ENCODE measurements at regions not wholly inside any gene's neighbourhood (a gene's known extent, or its start where the extent isn't known, plus 50 kb on each side); places are given as distances from the start of the nearest gene placed in this dataset.

DNA sequence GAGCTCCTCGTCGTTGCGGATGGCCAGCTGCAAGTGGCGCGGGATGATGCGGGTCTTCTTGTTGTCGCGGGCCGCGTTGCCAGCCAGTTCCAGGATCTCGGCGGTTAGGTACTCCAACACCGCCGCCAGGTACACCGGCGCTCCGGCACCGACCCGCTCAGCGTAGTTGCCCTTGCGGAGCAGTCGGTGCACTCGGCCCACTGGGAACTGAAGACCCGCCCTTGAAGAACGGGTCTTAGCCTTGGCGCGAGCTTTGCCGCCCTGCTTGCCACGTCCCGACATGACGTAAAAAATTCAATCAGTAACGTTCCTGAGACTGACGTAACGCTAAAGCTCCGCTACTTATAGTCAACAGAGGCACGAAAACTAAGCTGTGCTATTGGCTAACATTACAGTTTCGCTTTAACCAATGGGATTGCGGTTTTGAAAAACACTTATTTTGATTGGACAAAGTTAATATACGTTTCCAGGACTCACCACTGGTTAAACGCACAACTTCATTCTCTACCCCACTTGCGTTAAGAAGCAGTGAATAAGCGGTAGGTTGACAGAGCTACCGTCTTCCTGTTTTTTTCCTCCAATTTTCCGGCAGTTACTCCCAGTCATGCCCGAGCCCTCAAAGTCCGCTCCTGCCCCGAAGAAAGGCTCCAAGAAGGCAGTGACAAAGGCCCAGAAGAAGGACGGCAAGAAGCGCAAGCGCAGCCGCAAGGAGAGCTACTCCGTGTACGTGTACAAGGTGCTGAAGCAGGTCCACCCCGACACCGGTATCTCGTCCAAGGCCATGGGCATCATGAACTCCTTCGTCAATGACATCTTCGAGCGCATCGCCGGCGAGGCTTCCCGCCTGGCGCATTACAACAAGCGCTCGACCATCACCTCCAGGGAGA, 73.9 kb downstream of the OR2B2 start (continued):
- TF ChIP-seq, protein P1, sequence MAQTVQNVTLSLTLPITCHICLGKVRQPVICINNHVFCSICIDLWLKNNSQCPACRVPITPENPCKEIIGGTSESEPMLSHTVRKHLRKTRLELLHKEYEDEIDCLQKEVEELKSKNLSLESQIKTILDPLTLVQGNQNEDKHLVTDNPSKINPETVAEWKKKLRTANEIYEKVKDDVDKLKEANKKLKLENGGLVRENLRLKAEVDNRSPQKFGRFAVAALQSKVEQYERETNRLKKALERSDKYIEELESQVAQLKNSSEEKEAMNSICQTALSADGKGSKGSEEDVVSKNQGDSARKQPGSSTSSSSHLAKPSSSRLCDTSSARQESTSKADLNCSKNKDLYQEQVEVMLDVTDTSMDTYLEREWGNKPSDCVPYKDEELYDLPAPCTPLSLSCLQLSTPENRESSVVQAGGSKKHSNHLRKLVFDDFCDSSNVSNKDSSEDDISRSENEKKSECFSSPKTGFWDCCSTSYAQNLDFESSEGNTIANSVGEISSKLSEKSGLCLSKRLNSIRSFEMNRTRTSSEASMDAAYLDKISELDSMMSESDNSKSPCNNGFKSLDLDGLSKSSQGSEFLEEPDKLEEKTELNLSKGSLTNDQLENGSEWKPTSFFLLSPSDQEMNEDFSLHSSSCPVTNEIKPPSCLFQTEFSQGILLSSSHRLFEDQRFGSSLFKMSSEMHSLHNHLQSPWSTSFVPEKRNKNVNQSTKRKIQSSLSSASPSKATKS (CRISPR knock-in tag; IDR thresholded peaks at IDR 0.05): no peak
- peak; percentile 36; the same call in 1 of the 2 replicates for TF ChIP-seq ZBTB1 (CRISPR knock-in tag; IDR thresholded peaks at IDR 0.05; ENCODE audit: borderline replicate concordance)
- no peak; the same call in 1 of the 2 replicates for TF ChIP-seq ZNF749 (CRISPR knock-in tag; IDR thresholded peaks at IDR 0.05; ENCODE audit: borderline replicate concordance)
- peak; percentile 58 for TF ChIP-seq TGIF2 (CRISPR knock-in tag; IDR thresholded peaks at IDR 0.05)
- peak; percentile 43; the same call in 1 of the 2 replicates for TF ChIP-seq RNF2 (conservative IDR thresholded peaks at IDR 0.05; ENCODE audit: low read depth)
- TF ChIP-seq PCBP2 (optimal IDR thresholded peaks at IDR 0.05; ENCODE audit: low read depth, low read length, poor library complexity, severe bottlenecking): no peak
- peak; percentile 68; the same call in 1 of the 2 replicates for TF ChIP-seq MEF2D (CRISPR knock-in tag; IDR thresholded peaks at IDR 0.05)
- TF ChIP-seq, protein P2, sequence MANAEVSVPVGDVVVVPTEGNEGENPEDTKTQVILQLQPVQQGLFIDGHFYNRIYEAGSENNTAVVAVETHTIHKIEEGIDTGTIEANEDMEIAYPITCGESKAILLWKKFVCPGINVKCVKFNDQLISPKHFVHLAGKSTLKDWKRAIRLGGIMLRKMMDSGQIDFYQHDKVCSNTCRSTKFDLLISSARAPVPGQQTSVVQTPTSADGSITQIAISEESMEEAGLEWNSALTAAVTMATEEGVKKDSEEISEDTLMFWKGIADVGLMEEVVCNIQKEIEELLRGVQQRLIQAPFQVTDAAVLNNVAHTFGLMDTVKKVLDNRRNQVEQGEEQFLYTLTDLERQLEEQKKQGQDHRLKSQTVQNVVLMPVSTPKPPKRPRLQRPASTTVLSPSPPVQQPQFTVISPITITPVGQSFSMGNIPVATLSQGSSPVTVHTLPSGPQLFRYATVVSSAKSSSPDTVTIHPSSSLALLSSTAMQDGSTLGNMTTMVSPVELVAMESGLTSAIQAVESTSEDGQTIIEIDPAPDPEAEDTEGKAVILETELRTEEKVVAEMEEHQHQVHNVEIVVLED (CRISPR knock-in tag; IDR thresholded peaks at IDR 0.05; ENCODE audit: borderline replicate concordance): peak; percentile 71
- TF ChIP-seq, protein P3, sequence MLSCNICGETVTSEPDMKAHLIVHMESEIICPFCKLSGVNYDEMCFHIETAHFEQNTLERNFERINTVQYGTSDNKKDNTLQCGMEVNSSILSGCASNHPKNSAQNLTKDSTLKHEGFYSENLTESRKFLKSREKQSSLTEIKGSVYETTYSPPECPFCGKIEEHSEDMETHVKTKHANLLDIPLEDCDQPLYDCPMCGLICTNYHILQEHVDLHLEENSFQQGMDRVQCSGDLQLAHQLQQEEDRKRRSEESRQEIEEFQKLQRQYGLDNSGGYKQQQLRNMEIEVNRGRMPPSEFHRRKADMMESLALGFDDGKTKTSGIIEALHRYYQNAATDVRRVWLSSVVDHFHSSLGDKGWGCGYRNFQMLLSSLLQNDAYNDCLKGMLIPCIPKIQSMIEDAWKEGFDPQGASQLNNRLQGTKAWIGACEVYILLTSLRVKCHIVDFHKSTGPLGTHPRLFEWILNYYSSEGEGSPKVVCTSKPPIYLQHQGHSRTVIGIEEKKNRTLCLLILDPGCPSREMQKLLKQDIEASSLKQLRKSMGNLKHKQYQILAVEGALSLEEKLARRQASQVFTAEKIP (CRISPR knock-in tag; IDR thresholded peaks at IDR 0.05; ENCODE audit: borderline replicate concordance): no peak
- TF ChIP-seq, protein P4, sequence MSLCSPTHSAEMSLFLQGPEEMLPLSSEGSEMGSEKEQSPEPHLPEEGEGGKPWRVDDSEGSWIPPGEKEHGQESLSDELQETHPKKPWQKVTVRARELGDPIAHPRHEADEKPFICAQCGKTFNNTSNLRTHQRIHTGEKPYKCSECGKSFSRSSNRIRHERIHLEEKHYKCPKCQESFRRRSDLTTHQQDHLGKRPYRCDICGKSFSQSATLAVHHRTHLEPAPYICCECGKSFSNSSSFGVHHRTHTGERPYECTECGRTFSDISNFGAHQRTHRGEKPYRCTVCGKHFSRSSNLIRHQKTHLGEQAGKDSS (CRISPR knock-in tag; IDR thresholded peaks at IDR 0.05; ENCODE audit: borderline replicate concordance, low read depth): no peak
- peak; percentile 96 for TF ChIP-seq RBM39 (IDR thresholded peaks at IDR 0.05; ENCODE audit: low read depth, low read length, poor library complexity, severe bottlenecking)
- no peak for TF ChIP-seq HNRNPK (IDR thresholded peaks at IDR 0.05; ENCODE audit: low read depth, low read length, poor library complexity, severe bottlenecking)
- no peak for TF ChIP-seq PHB2 (IDR thresholded peaks at IDR 0.05; ENCODE audit: partially characterized antibody)
- peak; percentile 87; the same call in 1 of the 2 replicates for TF ChIP-seq RORA (CRISPR knock-in tag; IDR thresholded peaks at IDR 0.05)
- TF ChIP-seq ATF7-NPFF (CRISPR knock-in tag; IDR thresholded peaks at IDR 0.05; ENCODE audit: low read depth): peak; percentile 73
- TF ChIP-seq, protein P5, sequence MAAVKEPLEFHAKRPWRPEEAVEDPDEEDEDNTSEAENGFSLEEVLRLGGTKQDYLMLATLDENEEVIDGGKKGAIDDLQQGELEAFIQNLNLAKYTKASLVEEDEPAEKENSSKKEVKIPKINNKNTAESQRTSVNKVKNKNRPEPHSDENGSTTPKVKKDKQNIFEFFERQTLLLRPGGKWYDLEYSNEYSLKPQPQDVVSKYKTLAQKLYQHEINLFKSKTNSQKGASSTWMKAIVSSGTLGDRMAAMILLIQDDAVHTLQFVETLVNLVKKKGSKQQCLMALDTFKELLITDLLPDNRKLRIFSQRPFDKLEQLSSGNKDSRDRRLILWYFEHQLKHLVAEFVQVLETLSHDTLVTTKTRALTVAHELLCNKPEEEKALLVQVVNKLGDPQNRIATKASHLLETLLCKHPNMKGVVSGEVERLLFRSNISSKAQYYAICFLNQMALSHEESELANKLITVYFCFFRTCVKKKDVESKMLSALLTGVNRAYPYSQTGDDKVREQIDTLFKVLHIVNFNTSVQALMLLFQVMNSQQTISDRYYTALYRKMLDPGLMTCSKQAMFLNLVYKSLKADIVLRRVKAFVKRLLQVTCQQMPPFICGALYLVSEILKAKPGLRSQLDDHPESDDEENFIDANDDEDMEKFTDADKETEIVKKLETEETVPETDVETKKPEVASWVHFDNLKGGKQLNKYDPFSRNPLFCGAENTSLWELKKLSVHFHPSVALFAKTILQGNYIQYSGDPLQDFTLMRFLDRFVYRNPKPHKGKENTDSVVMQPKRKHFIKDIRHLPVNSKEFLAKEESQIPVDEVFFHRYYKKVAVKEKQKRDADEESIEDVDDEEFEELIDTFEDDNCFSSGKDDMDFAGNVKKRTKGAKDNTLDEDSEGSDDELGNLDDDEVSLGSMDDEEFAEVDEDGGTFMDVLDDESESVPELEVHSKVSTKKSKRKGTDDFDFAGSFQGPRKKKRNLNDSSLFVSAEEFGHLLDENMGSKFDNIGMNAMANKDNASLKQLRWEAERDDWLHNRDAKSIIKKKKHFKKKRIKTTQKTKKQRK (IDR thresholded peaks at IDR 0.05; ENCODE audit: low read length): no peak
- 0 out of 2 replicates have a peak, but pooled peaks have one; percentile 44 for TF ChIP-seq ZNF343 (CRISPR knock-in tag; IDR thresholded peaks at IDR 0.05)
- 0 out of 2 replicates have a peak, but pooled peaks have one; percentile 28 for TF ChIP-seq ZNF713 (CRISPR knock-in tag; IDR thresholded peaks at IDR 0.05)

All from HepG2 (cell line).